ACC112 (cell line): ENCODE measurements at regions not wholly inside any gene's neighbourhood (a gene's known extent, or its start where the extent isn't known, plus 50 kb on each side); places are given as distances from the start of the nearest gene placed in this dataset.
A peak's percentile ranks its signal among the peaks of the same experiment; 100 is the strongest.
"Not testable (repeated sequence)": the region's sequence is repeated elsewhere in the genome, so short reads cannot be mapped to it uniquely, and the experiment has no call there.

Experiments
- H2AFZ ChIP-seq: fragments of 200-600 bp; sonication (generic); one replicate; pipeline ENCODE4 v1.6.0; 2017; ENCODE audit warnings: antibody characterized with exemption, low read length; ENCODE audit not compliant: unreplicated experiment
- H3K27ac ChIP-seq: fragments of 200-600 bp; sonication (generic); 2 replicates; pipeline ENCODE4 v1.5.1; 2014; ENCODE audit warnings: low read depth, mild to moderate bottlenecking, antibody characterized with exemption, low read length, moderate library complexity
- H3K27me3 ChIP-seq: fragments of 200-600 bp; sonication (generic); 2 replicates; pipeline ENCODE4 v1.6.1; 2014; ENCODE audit warnings: mild to moderate bottlenecking, antibody characterized with exemption, low read length, moderate library complexity, mixed read lengths; ENCODE audit not compliant: insufficient read depth
- H3K36me3 ChIP-seq: fragments of 200-600 bp; sonication (generic); 2 replicates; pipeline ENCODE4 v1.6.1; 2016; ENCODE audit warnings: mild to moderate bottlenecking, antibody characterized with exemption, low read length, moderate library complexity, mixed read lengths; ENCODE audit not compliant: insufficient read depth
- H3K4me1 ChIP-seq: fragments of 200-600 bp; sonication (generic); one replicate; pipeline ENCODE4 v1.6.1; 2016; ENCODE audit warnings: low read length, mixed read lengths; ENCODE audit not compliant: insufficient read depth, unreplicated experiment, control insufficient read depth
- H3K4me3 ChIP-seq: fragments of 200-600 bp; sonication (generic); 2 replicates; pipeline ENCODE4 v1.5.1; 2014; ENCODE audit warnings: mild to moderate bottlenecking, low read depth, low read length
- H3K79me2 ChIP-seq: fragments of 200-600 bp; sonication (generic); one replicate; pipeline ENCODE4 v1.6.0; 2016; ENCODE audit warnings: low read length; ENCODE audit not compliant: control insufficient read depth, unreplicated experiment, insufficient read depth

DNA sequence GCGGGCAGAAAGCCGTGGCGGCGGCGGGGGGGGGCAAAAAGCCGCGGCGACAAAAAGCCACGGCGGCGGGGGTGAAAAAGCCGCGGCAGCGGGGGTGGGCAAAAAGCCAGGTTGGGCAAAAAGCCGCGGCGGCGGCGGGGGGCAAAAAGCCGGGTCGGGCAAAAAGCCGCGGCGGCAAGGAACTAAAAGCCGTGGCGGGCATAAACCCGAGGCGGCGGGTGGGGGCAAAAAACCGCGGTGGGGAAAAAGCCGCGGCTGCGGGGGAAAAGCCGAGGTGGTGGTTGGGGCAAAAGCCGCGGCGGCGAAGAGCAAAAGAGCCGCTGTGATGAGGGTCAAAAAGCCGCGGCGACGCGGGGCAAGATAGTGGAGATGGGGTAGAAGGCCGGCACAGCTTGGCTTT is 1834.2 kb downstream of the FOXD4L5 start:
- H3K27me3 ChIP-seq, H3K4me1 ChIP-seq, H3K4me3 ChIP-seq: not testable (repeated sequence)

GRCh38 chr9:63425123-63425522 is 1859.9 kb downstream of the FOXD4L5 start:
- not testable (repeated sequence) for H3K36me3 ChIP-seq, H3K4me3 ChIP-seq, H3K27me3 ChIP-seq

More for the DNA sequence above, 1834.2 kb downstream of the FOXD4L5 start:
- not testable (repeated sequence) for H2AFZ ChIP-seq, H3K79me2 ChIP-seq, H3K27ac ChIP-seq, H3K36me3 ChIP-seq

DNA sequence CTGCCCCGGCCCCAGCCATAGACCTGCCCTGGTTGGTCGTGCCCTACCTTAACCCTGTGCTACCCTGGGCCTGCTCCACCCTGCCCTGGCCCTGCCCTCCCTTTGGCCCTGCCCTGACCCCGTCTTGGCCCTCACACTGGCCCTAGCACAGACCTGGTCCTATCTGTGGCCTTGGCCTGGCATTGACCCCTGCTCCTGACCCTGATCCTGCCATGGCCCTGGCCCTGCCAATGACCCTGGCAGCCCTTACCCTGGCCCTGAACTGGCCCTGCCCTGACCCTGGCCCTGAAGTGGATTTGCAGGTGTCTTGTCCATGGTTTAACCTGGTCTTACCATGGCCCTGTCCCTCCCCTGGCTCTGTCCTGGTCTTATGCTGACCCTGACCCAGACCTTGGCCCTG is 1894.1 kb downstream of the FOXD4L5 start:
- H3K27ac ChIP-seq, H2AFZ ChIP-seq, H3K4me1 ChIP-seq: not testable (repeated sequence)

More at GRCh38 chr9:63425123-63425522, 1859.9 kb downstream of the FOXD4L5 start:
- H2AFZ ChIP-seq, H3K27ac ChIP-seq, H3K4me1 ChIP-seq, H3K79me2 ChIP-seq: not testable (repeated sequence)

DNA sequence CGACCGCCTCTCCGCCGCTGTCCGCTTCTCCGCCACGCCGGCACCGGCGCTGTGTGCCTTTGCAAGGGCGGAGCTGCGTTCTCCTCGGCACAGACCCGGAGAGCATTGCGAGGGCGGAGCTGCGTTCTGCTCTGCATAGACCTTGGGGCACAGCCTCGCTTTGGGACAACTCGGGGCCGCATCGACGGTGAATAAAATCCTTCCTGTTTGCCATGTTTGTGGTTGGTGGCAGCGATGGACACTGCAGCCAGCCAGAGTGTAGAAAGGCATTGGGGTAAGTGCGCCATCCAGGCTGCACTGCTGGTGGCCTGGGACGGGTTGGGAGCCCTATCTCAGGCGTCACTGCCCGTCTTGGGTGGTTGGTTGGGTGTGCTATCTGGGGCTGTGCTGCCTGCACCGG is 1899.5 kb downstream of the FOXD4L5 start:
- not testable (repeated sequence) for H3K4me3 ChIP-seq, H3K27ac ChIP-seq, H3K4me1 ChIP-seq, H3K36me3 ChIP-seq, H3K79me2 ChIP-seq, H2AFZ ChIP-seq, H3K27me3 ChIP-seq

More for the DNA sequence above, 1894.1 kb downstream of the FOXD4L5 start:
- not testable (repeated sequence) for H3K36me3 ChIP-seq, H3K27me3 ChIP-seq, H3K4me3 ChIP-seq, H3K79me2 ChIP-seq

GRCh38 chr9:63379864-63380263 is 1905.1 kb downstream of the FOXD4L5 start:
- not testable (repeated sequence) for H2AFZ ChIP-seq, H3K27me3 ChIP-seq, H3K27ac ChIP-seq, H3K4me3 ChIP-seq, H3K36me3 ChIP-seq, H3K79me2 ChIP-seq, H3K4me1 ChIP-seq

GRCh38 chr9:63354219-63354618 is 1930.8 kb downstream of the FOXD4L5 start:
- H3K4me3 ChIP-seq, H3K4me1 ChIP-seq, H3K36me3 ChIP-seq, H3K27ac ChIP-seq, H3K79me2 ChIP-seq, H3K27me3 ChIP-seq, H2AFZ ChIP-seq: not testable (repeated sequence)

DNA sequence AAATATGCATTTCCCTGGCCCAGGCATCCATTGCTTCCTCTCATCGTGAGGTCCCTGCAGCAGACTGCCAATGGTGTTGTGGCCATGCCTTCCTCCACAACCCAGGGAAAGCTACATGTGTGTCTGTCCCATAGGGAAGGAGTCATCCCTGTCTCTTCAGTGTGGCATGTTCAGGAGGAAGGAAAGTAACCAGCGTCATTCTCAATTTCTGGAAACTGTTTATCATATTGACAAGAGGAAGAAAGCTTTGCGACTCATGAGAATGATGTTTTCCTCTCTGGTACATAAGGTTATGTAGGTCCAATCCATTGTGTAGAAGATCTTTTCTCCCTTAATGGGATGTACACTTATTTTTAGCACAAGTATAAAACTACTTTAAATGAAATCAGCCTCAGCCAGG is 1937.7 kb downstream of the FOXD4L5 start:
- H3K36me3 ChIP-seq, H2AFZ ChIP-seq, H3K27me3 ChIP-seq, H3K4me1 ChIP-seq, H3K4me3 ChIP-seq, H3K79me2 ChIP-seq: not testable (repeated sequence)
- peak overlapping the region; percentile 57 for H3K27ac ChIP-seq

DNA sequence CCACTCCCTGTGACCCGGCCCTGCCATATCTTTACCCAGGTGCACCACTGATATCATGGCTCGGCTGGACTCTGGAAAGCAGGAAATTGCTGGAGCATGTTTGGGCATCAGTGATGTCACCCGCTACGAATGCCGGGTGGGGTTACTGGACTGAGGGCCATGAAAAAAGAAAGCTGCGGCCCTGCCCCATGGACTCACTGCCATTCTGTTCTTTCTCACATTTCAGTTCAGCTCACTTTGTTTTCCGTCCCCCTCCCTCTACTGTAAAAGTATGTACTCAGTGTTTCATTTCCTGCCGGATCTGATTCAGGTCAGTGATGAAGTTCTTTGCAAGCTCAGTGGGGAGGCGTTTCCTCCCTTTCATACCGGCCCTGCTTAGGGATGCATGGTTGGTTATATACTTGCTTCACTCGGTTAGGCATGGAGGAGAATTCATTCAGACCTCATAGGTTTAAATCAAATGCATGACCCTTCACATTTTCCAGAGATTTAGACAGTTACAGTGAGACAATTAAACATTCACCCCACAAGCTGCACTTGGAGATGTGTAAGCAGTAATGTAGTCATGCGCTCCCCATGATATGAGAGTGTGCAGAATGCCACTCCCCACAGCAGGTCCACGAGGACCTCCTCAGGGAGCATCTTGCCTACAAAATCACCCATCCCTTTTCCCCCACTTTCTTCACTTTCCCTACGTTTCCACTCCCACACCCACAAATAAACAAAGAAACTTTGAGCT is 1938.5 kb downstream of the FOXD4L5 start:
- not testable (repeated sequence) for H3K4me3 ChIP-seq, H3K4me1 ChIP-seq, H3K27me3 ChIP-seq, H3K36me3 ChIP-seq, H3K79me2 ChIP-seq, H2AFZ ChIP-seq
- H3K27ac ChIP-seq, result peak overlapping the region; percentile 58

DNA sequence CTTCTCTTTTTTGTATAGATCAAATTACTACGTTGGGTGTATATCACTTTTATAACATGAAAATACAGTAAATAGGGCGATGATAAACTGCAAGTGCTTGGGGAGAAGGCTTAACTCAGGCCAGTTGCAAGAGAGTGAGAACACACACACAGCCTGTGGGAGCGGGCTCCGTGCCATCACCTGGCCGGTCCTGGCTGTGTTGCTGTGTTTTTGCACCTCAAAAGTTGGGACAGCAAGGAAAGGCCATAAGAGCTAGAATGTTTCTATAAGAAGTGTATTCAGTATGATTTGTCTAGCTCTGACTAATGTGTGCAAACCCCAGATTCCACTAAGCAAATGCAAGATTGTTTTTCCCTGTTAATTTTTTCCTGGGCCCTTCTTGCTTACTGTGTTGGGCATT is 1940.6 kb downstream of the FOXD4L5 start:
- not testable (repeated sequence) for H2AFZ ChIP-seq, H3K4me3 ChIP-seq, H3K27me3 ChIP-seq, H3K27ac ChIP-seq, H3K36me3 ChIP-seq, H3K4me1 ChIP-seq, H3K79me2 ChIP-seq

GRCh38 chr9:63342528-63342927 is 1942.5 kb downstream of the FOXD4L5 start:
- H2AFZ ChIP-seq, H3K36me3 ChIP-seq: not testable (repeated sequence)

DNA sequence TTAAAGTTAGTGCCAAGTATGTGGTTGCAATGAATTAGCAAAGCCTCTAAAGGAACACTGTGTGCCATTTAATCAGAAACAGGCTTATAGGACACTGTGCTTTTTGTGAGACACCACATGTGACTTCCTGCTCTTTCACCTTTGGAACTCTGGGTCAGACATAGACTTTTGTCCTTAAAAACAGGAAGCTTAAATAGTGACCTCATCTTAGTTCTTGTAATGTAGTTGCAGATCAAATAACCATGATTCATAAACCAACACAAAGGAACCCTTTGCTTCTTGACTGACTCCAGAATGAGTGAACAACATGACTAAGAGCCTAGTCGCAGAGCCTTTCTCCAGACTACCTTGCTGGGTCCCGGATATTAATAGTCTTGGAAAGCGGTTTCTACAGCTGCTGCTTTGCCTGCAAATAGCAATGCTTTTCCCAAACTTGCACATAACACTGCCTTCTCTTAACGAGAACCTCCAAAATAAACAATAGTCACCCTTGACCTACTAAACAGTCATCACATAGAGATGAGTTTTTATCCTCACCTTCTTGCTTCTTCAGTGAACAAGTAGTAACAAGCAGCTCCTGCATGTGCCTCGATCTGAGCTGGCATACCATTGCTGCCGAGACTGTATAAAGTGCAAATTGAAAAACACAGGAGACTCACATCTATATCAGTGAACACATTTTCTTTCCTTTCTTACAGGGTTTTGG is 1947.0 kb downstream of the FOXD4L5 start:
- H3K4me3 ChIP-seq, H2AFZ ChIP-seq, H3K4me1 ChIP-seq, H3K79me2 ChIP-seq, H3K27me3 ChIP-seq, H3K36me3 ChIP-seq: not testable (repeated sequence)
- peak overlapping the region; percentile 85 for H3K27ac ChIP-seq

More at GRCh38 chr9:63342528-63342927, 1942.5 kb downstream of the FOXD4L5 start:
- H3K27ac ChIP-seq, result peak overlapping the region; percentile 59
- H3K27me3 ChIP-seq, H3K4me1 ChIP-seq, H3K4me3 ChIP-seq, H3K79me2 ChIP-seq: not testable (repeated sequence)
